ENCODE measurements at regions not wholly inside any gene's neighbourhood (a gene's known extent, or its start where the extent isn't known, plus 50 kb on each side); places are given as distances from the start of the nearest gene placed in this dataset.
"Not testable (repeated sequence)": the region's sequence is repeated elsewhere in the genome, so short reads cannot be mapped to it uniquely, and the experiment has no call there.

- H3K9me3 ChIP-seq (replicated peaks; ENCODE audit: control insufficient read depth, low read depth, low read length), result no peaks in the 10 kb centered on the region
- H3K27ac ChIP-seq (ENCODE audit: low read length), result no peak overlapping the region
- DNase-seq, result no peak
- WGBS (ENCODE audit: insufficient coverage), result no CpG with 5 or more reads among the region's 2 CpGs
- H3K4me1 ChIP-seq (ENCODE audit: control insufficient read depth, insufficient read depth, low read length), result no peaks in the 10 kb centered on the region
- no peak overlapping the region for H3K4me3 ChIP-seq (ENCODE audit: low read length)
- no peaks in the 10 kb centered on the region for H3K27me3 ChIP-seq (ENCODE audit: control insufficient read depth, insufficient read depth, low read length)
- H3K36me3 ChIP-seq (ENCODE audit: control insufficient read depth, insufficient read depth, low read length), result no peaks in the 10 kb centered on the region
These were observed 128.3 kb upstream of the CARMIL1 start for GRCh38 chr6:25150863-25151262.

- WGBS (ENCODE audit: insufficient coverage), result 95% methylated on average over 16 of the region's 21 CpGs
- DNase-seq, result no peak
These were observed 126.1 kb upstream of the CARMIL1 start for GRCh38 chr6:25153079-25153478.

GRCh38 chr6:25154034-25154596 lies 125.1 kb upstream of the CARMIL1 start:
- no peak overlapping the region for H3K4me3 ChIP-seq (ENCODE audit: low read length)
- H3K27me3 ChIP-seq (ENCODE audit: control insufficient read depth, insufficient read depth, low read length), result no peaks in the 10 kb centered on the region
- no peaks in the 10 kb centered on the region for H3K4me1 ChIP-seq (ENCODE audit: control insufficient read depth, insufficient read depth, low read length)
- WGBS (ENCODE audit: insufficient coverage), result 100% methylated on average over 2 of the region's 3 CpGs
- no peak for DNase-seq
- no peaks in the 10 kb centered on the region for H3K36me3 ChIP-seq (ENCODE audit: control insufficient read depth, insufficient read depth, low read length)
- peaks cover 12% of the 10 kb centered on the region for H3K9me3 ChIP-seq (replicated peaks; ENCODE audit: control insufficient read depth, low read depth, low read length)
- H3K27ac ChIP-seq (ENCODE audit: low read length), result no peak overlapping the region

More at GRCh38 chr6:25153079-25153478, 126.1 kb upstream of the CARMIL1 start:
- no peaks in the 10 kb centered on the region for H3K4me1 ChIP-seq (ENCODE audit: control insufficient read depth, insufficient read depth, low read length)
- no peaks in the 10 kb centered on the region for H3K27me3 ChIP-seq (ENCODE audit: control insufficient read depth, insufficient read depth, low read length)
- peaks cover 3% of the 10 kb centered on the region for H3K9me3 ChIP-seq (replicated peaks; ENCODE audit: control insufficient read depth, low read depth, low read length)
- no peak overlapping the region for H3K27ac ChIP-seq (ENCODE audit: low read length)
- H3K4me3 ChIP-seq (ENCODE audit: low read length), result no peak overlapping the region
- H3K36me3 ChIP-seq (ENCODE audit: control insufficient read depth, insufficient read depth, low read length), result no peaks in the 10 kb centered on the region

- Histone ChIP-seq H3K27me3 (ENCODE audit: control insufficient read depth, insufficient read depth, low read length) (no peaks in the 10 kb centered on the region), H3K4me3 (ENCODE audit: low read length) (no peak overlapping the region), H3K36me3 (ENCODE audit: control insufficient read depth, insufficient read depth, low read length) (no peaks in the 10 kb centered on the region), H3K27ac (ENCODE audit: low read length) (no peak overlapping the region), H3K4me1 (ENCODE audit: control insufficient read depth, insufficient read depth, low read length) (no peaks in the 10 kb centered on the region), H3K9me3 (replicated peaks; ENCODE audit: control insufficient read depth, low read depth, low read length) (peaks cover 13% of the 10 kb centered on the region)
- no peak for DNase-seq
- 20% methylated on average over 1 of the region's 3 CpGs for WGBS (ENCODE audit: insufficient coverage)
These were observed 124.0 kb upstream of the CARMIL1 start for GRCh38 chr6:25155211-25155610.

GRCh38 chr6:25156123-25156522 lies 123.1 kb upstream of the CARMIL1 start:
- Histone ChIP-seq H3K36me3 (ENCODE audit: control insufficient read depth, insufficient read depth, low read length) (no peaks in the 10 kb centered on the region), H3K4me1 (ENCODE audit: control insufficient read depth, insufficient read depth, low read length) (no peaks in the 10 kb centered on the region), H3K9me3 (replicated peaks; ENCODE audit: control insufficient read depth, low read depth, low read length) (peaks cover 13% of the 10 kb centered on the region), H3K4me3 (ENCODE audit: low read length) (no peak overlapping the region), H3K27ac (ENCODE audit: low read length) (no peak overlapping the region), H3K27me3 (ENCODE audit: control insufficient read depth, insufficient read depth, low read length) (no peaks in the 10 kb centered on the region)
- DNase-seq, result no peak
- no CpG with 5 or more reads among the region's 1 CpG for WGBS (ENCODE audit: insufficient coverage)

- H3K27ac ChIP-seq (ENCODE audit: low read length), result no peak overlapping the region
- no peaks in the 10 kb centered on the region for H3K36me3 ChIP-seq (ENCODE audit: control insufficient read depth, insufficient read depth, low read length)
- no peak for DNase-seq
- no peaks in the 10 kb centered on the region for H3K4me1 ChIP-seq (ENCODE audit: control insufficient read depth, insufficient read depth, low read length)
- H3K4me3 ChIP-seq (ENCODE audit: low read length), result no peak overlapping the region
- WGBS (ENCODE audit: insufficient coverage), result no CpG with 5 or more reads among the region's 7 CpGs
- H3K27me3 ChIP-seq (ENCODE audit: control insufficient read depth, insufficient read depth, low read length), result no peaks in the 10 kb centered on the region
- H3K9me3 ChIP-seq (replicated peaks; ENCODE audit: control insufficient read depth, low read depth, low read length), result peaks cover 13% of the 10 kb centered on the region
These were observed 122.0 kb upstream of the CARMIL1 start for GRCh38 chr6:25157183-25157582.

GRCh38 chr6:25157842-25158241 lies 121.3 kb upstream of the CARMIL1 start:
- Histone ChIP-seq H3K27me3 (ENCODE audit: control insufficient read depth, insufficient read depth, low read length) (no peaks in the 10 kb centered on the region), H3K36me3 (ENCODE audit: control insufficient read depth, insufficient read depth, low read length) (no peaks in the 10 kb centered on the region), H3K9me3 (replicated peaks; ENCODE audit: control insufficient read depth, low read depth, low read length) (peaks cover 13% of the 10 kb centered on the region), H3K27ac (ENCODE audit: low read length) (no peak overlapping the region), H3K4me1 (ENCODE audit: control insufficient read depth, insufficient read depth, low read length) (no peaks in the 10 kb centered on the region), H3K4me3 (ENCODE audit: low read length) (no peak overlapping the region)
- DNase-seq, result no peak
- 67% methylated on average over 1 of the region's 5 CpGs for WGBS (ENCODE audit: insufficient coverage)

GRCh38 chr6:25160134-25160533 lies 119.0 kb upstream of the CARMIL1 start:
- H3K27ac ChIP-seq (ENCODE audit: low read length); DNase-seq; H3K27me3 ChIP-seq (ENCODE audit: control insufficient read depth, insufficient read depth, low read length); H3K4me3 ChIP-seq (ENCODE audit: low read length); H3K4me1 ChIP-seq (ENCODE audit: control insufficient read depth, insufficient read depth, low read length); H3K36me3 ChIP-seq (ENCODE audit: control insufficient read depth, insufficient read depth, low read length): not testable (repeated sequence)
- H3K9me3 ChIP-seq (replicated peaks; ENCODE audit: control insufficient read depth, low read depth, low read length), result peaks cover 13% of the 10 kb centered on the region

GRCh38 chr6:25165177-25165576 lies 114.0 kb upstream of the CARMIL1 start:
- Histone ChIP-seq H3K27me3 (ENCODE audit: control insufficient read depth, insufficient read depth, low read length) (no peaks in the 10 kb centered on the region), H3K36me3 (ENCODE audit: control insufficient read depth, insufficient read depth, low read length) (no peaks in the 10 kb centered on the region), H3K4me1 (ENCODE audit: control insufficient read depth, insufficient read depth, low read length) (no peaks in the 10 kb centered on the region), H3K9me3 (replicated peaks; ENCODE audit: control insufficient read depth, low read depth, low read length) (no peaks in the 10 kb centered on the region), H3K4me3 (ENCODE audit: low read length) (no peak overlapping the region), H3K27ac (ENCODE audit: low read length) (no peak overlapping the region)
- no CpG with 5 or more reads among the region's 7 CpGs for WGBS (ENCODE audit: insufficient coverage)
- DNase-seq, result no peak

GRCh38 chr6:25165800-25166199 lies 113.4 kb upstream of the CARMIL1 start:
- no peak overlapping the region for H3K4me3 ChIP-seq (ENCODE audit: low read length)
- no CpG with 5 or more reads among the region's 1 CpG for WGBS (ENCODE audit: insufficient coverage)

More at GRCh38 chr6:25165800-25166199, 113.4 kb upstream of the CARMIL1 start:
- Histone ChIP-seq H3K9me3 (replicated peaks; ENCODE audit: control insufficient read depth, low read depth, low read length) (no peaks in the 10 kb centered on the region), H3K36me3 (ENCODE audit: control insufficient read depth, insufficient read depth, low read length) (no peaks in the 10 kb centered on the region), H3K27me3 (ENCODE audit: control insufficient read depth, insufficient read depth, low read length) (no peaks in the 10 kb centered on the region), H3K4me1 (ENCODE audit: control insufficient read depth, insufficient read depth, low read length) (no peaks in the 10 kb centered on the region), H3K27ac (ENCODE audit: low read length) (no peak overlapping the region)
- DNase-seq, result no peak
